Omental fat pad (tissue), 3 donors: ENCODE measurements at regions not wholly inside any gene's neighbourhood (a gene's known extent, or its start where the extent isn't known, plus 50 kb on each side); places are given as distances from the start of the nearest gene placed in this dataset.

Source experiments
- ATAC-seq: fragments of 150-250 bp; one replicate; pipeline ENCODE4 v1.9.1; 2016; ENCODE audit warnings: mild to moderate bottlenecking, moderate library complexity; ENCODE audit not compliant: low FRiP score
- DNase-seq: peaks from one replicate; pipeline ENCODE4 v3.0.0-alpha.2; 2019; ENCODE audit warnings: low spot score
- TF ChIP-seq, protein P1 (sequence below), 3 donors: fragments of 450-650 bp; IDR thresholded peaks; one replicate each; pipeline ENCODE4 v1.5.1; 2016 to 2017; ENCODE audit warnings: antibody characterized with exemption in 3 of 3, mild to moderate bottlenecking in 3 of 3, moderate library complexity in 2 of 3

DNA sequence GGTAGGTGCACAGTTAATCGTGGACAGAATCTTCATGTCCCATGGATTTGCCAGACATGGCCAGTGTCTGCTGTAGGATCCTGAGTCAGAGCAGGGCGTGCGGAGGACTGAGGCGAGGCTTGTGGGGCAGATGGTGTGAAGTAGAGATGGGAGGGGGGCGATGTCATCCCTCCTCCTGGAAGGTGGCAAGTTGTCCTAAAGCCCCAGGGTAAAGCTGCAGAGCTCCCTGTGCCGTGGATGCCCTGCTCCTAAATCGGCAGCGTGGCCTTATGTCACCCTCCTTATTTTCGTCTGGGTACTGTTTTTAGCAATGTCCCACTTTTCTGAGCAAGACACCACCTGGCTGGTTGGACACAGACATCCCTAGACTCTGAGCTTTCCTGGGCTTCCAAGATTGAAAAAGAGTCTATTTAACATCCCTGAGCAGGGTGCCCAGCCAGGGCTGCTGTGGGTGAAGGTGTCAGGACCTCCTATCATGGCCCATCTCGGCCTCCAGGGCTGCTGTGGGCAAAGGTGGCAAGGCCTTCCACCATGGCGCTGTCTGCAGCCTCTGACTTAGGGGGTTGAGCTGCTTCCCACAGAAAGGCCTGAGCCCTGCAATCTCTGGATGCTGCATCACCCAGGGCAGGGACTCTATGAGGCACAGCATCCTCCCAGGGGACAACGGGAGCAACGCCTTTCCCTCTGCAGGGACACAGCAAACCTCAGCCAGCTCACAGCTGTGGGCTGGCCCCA lies 145.4 kb downstream of the TTLL2 start:
- TF ChIP-seq, protein P1, sequence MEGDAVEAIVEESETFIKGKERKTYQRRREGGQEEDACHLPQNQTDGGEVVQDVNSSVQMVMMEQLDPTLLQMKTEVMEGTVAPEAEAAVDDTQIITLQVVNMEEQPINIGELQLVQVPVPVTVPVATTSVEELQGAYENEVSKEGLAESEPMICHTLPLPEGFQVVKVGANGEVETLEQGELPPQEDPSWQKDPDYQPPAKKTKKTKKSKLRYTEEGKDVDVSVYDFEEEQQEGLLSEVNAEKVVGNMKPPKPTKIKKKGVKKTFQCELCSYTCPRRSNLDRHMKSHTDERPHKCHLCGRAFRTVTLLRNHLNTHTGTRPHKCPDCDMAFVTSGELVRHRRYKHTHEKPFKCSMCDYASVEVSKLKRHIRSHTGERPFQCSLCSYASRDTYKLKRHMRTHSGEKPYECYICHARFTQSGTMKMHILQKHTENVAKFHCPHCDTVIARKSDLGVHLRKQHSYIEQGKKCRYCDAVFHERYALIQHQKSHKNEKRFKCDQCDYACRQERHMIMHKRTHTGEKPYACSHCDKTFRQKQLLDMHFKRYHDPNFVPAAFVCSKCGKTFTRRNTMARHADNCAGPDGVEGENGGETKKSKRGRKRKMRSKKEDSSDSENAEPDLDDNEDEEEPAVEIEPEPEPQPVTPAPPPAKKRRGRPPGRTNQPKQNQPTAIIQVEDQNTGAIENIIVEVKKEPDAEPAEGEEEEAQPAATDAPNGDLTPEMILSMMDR (IDR thresholded peaks at IDR 0.05) = no peak
- no peak for DNase-seq
- no peak for ATAC-seq

DNA sequence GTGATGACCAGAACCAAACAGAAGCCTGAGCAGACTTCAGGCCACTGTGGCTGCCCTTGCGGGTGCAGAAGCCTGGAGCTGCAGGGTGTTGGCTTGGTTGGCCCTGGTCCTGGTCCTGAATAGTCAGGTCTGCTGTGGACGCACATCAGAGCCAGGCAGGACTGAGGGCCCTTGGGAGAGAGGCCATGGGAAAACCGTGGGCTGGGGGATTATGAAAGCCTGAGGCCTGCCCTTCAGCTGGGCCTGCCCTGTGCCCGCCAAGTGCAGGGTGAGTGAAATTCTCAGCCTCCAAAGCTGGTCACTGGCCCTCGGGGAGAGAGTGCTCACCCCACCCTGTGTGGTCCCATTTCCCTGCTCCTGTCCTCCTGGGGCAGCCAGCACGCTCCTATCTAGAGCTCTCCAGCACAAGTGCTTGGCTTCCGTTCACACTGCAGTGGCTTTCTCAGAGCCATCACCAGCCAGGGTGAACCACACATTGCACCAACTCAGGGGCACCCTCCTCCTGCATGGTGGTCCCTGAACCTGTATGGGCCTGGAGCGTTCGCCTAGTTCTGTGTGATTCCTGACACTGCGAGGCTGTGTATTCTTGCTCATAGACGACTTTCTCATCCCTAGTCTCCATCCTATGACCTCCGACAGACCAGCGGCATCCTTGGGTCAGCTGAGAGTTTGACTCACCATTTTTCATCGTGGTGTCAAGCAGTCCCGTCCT lies 146.1 kb downstream of the TTLL2 start:
- ATAC-seq (no peak), DNase-seq (no peak)
- TF ChIP-seq, protein P1 (IDR thresholded peaks at IDR 0.05) = no peak

DNA sequence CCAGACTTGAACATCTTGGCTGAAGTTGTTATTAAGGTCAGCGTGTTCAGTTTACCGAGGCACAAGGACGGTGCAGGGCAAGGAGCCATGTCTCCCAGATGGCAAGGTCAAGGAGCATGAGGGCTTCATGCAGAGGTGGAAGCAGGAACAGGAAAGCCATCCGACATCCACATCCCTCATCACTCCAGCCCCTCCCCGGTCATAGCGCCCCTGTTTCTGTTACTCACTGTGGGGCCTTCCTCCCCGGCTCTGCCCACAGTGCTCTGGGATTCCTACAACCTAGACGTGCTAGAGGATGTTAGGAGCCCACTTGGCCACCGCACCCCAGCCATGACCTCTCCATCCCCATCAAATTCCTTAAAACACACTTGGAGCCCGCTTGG lies 146.7 kb downstream of the TTLL2 start:
- TF ChIP-seq, protein P1 (IDR thresholded peaks at IDR 0.05) = no peak
- ATAC-seq (no peak), DNase-seq (no peak)

DNA sequence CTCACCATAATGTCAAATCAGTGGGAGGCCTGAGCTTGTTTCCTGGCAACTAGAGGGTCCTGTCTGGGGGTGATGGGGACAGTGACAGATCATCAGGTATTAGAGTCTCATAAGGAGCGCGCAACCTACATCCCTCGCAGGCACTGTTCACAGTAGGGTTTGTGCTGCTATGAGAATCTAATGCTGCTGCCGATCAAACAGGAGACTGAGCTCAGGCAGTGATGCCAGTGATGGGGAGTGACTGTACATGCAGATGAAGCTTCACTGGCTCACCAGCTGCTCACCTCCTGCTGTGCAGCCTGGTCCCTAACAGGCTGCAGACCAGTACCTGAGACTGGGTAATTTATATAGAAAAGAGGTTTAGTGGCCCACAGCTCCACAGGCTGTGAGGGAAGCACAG lies 147.3 kb downstream of the TTLL2 start:
- TF ChIP-seq, protein P1 (IDR thresholded peaks at IDR 0.05) = no peak
- no peak for DNase-seq
- no peak for ATAC-seq

DNA sequence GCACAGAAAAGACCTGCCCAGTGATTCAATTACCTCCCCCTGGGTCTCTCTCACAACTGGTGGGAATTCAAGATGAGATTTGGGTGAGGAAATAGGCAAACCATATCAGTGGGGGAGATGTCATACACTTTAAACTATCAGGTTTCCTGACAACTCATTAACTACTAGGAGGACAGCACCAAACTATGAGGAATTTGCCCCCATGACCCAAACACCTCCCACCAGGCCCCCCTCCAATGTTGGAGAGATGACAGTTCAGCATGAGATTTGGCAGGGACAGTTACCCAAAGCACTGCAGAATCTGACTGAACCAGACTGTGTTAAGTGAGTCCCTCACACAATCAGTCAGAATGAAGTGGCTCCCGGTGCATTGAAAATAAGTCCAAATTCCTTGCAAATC lies 148.0 kb downstream of the TTLL2 start:
- ATAC-seq = no peak
- DNase-seq = no peak
- TF ChIP-seq, protein P1 (IDR thresholded peaks at IDR 0.05) = no peak

DNA sequence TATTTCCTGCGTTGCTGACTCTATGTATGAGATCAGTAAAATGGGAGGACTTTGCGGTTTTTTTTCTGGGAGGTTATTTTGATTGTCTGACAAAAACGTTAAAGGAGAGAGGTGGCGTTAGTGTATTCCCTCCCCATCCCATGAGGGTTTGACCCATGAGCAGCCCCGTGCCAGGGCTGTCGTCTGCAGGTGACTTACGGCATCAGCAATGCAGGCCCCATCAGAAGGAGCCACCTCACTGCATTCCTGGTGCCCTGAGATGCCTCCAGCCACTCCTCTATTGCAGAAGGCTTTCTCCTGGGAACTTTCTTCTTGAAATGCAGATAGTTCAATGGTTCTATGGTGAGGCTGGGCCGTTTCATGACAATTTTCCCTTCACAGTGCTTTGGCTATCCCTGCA lies 149.3 kb downstream of the TTLL2 start:
- DNase-seq (no peak), ATAC-seq (no peak)
- TF ChIP-seq, protein P1 (IDR thresholded peaks at IDR 0.05) = no peak

DNA sequence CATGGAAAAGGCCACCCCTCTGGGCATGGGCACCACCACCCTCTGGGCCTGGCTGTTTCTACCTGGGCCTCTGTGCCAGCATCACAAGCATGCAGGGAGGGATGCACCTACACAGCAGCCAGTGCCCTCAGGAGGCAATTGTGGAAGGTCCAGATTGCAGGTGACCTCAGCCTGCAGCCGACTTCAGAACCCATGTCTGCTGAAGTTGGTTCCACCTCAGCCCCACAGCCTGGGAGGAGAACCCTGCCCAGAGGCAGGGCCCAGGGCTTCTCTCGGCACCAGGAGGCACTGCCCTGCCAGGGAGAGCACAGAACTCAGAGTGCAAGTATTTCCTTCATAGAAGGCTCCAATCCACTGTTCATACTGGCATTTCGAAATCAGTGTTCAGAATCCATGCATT lies 149.8 kb downstream of the TTLL2 start:
- no peak for ATAC-seq
- TF ChIP-seq, protein P1 (IDR thresholded peaks at IDR 0.05) = no peak
- no peak for DNase-seq
